GM19023 (cell line): ENCODE measurements at regions not wholly inside any gene's neighbourhood (a gene's known extent, or its start where the extent isn't known, plus 50 kb on each side); places are given as distances from the start of the nearest gene placed in this dataset.

Experiments used
- ATAC-seq: cut with Tn5 transposase; IDR thresholded peaks from one replicate; pipeline ENCODE4 v1.9.1; 2021; ENCODE audit warnings: mild to moderate bottlenecking, moderate library complexity; ENCODE audit not compliant: unreplicated experiment

GRCh38 chr2:21591926-21592325 is 468.2 kb downstream of the TDRD15 start:
- ATAC-seq = no peak

- ATAC-seq = no peak
Observed at GRCh38 chr2:21599417-21599816, 475.6 kb downstream of the TDRD15 start.

DNA sequence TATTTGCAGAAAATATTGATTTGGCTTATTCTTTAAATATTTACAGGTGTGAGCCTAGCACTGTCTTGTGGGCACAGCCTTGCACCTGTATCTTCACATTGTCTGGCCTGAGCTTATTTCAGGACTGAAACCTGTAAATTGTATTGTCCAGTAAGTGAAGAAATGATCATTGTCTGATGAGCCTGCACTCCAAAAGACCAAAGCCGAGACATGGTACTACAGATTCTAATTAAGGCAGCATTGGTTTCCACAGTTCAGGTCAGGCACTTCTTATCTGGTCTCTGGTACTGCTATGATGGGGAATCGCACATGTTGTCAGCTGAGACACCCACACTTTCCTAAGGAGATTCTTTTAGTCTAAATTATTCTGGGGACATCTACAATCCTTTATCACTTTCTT is 479.0 kb downstream of the TDRD15 start:
- ATAC-seq = no peak

DNA sequence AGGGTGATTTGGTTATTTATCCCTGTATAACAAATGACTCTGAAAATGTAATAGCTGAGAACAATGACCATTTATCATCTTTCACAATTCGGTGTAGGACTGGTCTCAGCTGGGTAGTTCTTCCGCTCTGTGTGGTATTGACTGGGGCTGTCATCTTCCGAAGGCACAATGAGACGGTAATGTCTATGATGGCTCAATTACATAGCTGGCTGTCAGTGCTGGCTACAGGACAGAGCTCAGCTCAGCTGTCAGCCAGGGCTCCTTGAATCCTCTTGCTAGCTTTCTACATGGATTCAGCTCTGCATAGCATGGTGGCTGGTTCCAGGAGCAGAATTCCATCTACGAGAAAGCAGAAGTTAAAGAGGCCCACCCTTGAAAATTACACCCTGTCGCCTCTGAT is 483.8 kb downstream of the TDRD15 start:
- ATAC-seq = no peak

- no peak for ATAC-seq
Observed at GRCh38 chr2:21610304-21610703, 486.5 kb downstream of the TDRD15 start.

DNA sequence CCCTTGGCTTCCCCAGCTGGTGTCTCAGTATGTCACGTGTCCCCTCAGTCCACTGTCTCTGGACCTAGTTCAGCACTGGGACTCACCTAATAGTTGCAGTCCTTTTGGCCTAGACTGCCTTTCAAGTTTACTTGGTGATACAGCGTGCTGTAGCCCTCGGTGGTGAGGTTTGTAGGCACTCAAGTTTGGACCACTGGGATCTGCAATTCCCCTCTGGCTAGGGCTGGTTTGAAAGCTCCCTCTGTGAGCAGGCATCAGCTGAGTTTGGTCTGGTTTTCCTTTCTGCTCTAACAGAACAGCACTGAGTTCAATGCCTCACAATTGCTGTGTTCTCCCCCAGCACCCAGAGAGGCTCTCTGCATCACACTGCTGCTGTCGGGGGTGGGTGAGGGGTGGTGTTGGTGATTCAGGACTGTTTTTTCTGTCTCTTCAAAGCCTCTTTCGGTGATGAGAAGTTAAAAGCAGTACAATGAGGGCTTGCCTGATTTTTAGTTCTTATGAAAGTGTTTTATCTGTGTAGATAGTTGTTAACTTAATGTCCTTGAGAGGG is 494.2 kb downstream of the TDRD15 start:
- no peak for ATAC-seq

- ATAC-seq = no peak
Observed at GRCh38 chr2:21620771-21621170, 497.0 kb downstream of the TDRD15 start.

DNA sequence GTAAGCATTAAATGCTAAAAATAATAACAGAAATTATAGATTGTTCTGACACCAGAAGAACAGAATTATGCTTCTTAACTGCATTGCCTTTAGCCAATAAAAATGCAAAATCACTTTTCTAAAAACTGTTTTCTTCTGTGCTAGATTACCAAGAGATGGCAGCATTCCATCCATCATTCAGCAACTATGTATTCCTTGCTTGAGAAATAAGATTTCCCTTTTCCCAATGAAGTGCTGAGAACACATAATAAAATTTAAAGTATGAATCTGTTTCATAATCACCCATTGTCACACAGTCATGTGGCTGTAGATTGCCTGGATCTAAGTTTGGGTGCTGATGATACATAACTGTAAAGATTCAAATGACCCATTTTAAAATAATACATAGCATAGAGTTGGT is 504.2 kb downstream of the TDRD15 start:
- ATAC-seq = no peak

- ATAC-seq = no peak
Observed at GRCh38 chr2:21633015-21633414, 509.2 kb downstream of the TDRD15 start.

- no peak for ATAC-seq
Observed at GRCh38 chr2:21633466-21633865, 509.7 kb downstream of the TDRD15 start.

GRCh38 chr2:21633911-21634310 is 510.1 kb downstream of the TDRD15 start:
- no peak for ATAC-seq

DNA sequence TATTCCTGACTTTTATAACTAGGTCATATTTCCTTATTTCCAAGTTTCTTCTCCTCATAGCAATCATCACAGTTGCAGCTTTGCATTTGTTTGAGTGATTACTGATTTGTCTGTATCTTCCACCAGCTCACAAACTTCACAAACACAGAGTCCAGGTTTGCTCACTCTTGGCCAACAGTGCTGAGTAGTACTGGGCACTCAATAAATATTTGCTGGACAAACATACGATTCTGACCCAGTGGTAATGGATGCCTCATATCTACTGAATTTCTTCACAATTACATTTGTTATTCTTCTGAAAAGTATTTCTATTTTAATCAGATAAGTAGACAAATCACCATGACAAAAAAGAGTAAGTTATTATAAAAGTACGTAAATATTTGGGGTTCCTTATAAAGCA is 516.3 kb downstream of the TDRD15 start:
- no peak for ATAC-seq

DNA sequence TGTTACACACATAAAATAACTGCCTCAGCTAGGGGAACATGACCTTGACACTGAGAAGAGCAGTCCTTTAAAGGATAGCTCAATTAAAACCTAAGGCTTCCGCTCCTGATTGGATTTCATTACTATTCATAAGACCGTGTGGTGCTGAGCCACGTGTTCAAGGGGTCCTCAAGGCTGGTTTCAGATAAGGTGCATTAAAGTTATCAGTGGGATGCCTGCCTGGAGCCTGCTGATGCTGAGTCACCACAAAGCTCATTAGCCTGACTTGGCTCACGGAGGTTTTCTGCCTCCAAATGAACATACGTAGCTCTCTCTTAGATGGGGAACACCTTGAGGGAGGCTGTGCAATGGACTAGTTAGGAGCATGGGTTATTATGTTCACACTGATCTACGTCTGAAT is 518.9 kb downstream of the TDRD15 start:
- ATAC-seq = no peak

- ATAC-seq = no peak
Observed at GRCh38 chr2:21643180-21643579, 519.4 kb downstream of the TDRD15 start.

- no peak for ATAC-seq
Observed at GRCh38 chr2:21644266-21644665, 520.5 kb downstream of the TDRD15 start.

DNA sequence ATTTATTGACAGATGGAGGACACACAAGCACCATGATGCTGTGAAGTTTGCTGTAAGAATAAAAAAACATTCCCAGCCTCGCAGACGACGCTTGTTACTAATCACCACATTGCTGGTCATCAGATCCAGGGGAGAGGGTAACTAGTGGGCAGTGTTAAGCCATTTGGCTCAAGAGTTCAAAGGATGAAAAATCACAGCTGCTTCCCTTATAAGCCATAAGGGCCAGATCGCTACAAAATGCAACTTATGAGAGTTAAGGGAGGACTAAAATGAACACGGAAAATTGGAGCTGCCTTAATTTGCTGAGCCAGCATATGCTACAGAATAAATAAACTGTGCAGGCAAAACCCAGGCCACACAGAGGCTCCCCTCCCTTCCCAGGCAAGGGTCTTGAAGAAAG is 522.6 kb downstream of the TDRD15 start:
- ATAC-seq = no peak

DNA sequence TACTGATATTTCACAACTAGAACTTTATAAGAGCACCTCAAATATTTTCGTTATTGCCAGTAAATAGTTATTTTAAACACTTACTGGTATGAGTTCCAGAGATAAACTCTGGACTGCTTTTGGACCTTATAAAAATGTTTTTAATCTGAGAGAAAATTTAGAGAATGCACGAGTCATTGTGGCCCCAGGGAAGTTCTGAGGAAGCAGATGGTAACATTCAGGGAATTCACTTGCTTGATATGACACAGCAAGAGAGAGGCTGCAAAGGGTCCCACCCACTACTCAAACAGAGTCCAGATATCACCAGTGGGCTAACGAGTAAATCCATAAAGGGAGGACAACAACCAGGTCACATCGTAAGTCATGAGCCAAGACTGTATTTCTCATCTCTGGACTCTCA is 526.8 kb downstream of the TDRD15 start:
- no peak for ATAC-seq

DNA sequence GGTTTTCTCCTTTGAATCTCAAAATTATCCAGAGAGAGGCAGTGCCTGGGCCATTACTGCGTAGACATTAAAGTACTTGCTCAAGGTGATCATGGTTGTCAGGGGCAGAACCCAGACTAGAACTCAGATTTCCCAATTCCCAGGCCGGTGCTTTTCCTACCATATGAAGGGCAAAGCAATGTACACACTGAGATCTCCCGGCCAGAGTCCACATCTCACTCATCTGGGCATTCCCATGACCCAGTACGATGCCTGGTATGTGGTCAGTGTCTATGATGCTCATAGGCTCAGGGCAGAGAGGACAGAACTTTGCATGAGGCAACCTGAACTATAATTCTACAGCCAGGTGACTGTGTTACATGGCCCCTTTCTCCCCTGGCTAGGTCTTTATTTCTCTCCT is 531.4 kb downstream of the TDRD15 start:
- ATAC-seq = no peak

- no peak for ATAC-seq
Observed at GRCh38 chr2:21656330-21657075, 532.7 kb downstream of the TDRD15 start.

DNA sequence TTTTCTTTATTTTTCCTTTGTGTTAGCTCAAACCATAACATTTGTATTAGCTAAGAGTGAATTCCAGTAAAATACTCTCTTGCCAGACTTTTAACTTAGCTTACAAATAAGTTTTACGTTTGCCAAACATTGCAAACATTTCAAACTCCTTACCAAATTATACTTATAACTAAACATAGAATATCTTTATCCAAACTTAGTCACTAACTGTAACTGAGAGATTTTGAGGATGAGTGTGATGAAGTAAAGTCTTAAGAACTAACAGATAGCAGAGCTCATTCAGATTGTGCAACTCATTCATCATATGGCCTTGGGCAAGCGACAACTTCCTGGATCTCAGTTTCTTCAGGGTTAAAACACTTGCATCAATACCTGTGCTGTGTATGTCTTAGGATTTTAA is 533.7 kb downstream of the TDRD15 start:
- no peak for ATAC-seq

DNA sequence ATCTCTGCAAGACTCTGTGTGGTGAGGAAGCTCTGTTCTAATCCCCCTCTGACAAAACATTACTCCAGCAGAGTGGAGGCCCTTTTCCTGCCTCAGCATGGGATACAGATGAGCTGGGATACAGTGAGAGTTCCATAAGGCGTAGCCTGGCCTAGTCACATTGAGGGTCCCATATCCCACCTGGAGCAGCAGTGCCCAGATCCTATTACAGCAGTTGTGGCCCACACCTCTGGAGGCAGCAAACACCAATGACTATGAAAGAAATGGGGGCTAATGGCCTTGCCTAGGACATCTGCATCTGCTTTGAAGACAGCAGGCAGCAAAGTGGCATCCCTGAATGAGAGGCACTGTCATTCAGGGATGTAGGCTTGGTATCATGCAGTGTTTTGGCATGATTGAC is 534.5 kb downstream of the TDRD15 start:
- ATAC-seq = no peak

- no peak for ATAC-seq
Observed at GRCh38 chr2:21658907-21659477, 535.2 kb downstream of the TDRD15 start.

- no peak for ATAC-seq
Observed at GRCh38 chr2:21664083-21664482, 540.3 kb downstream of the TDRD15 start.
